Activated T-cell treated with anti-CD3 and anti-CD28 coated beads, Interleukin-2, amount 50 U/mL, for 72 hours (primary cell): ENCODE measurements at regions not wholly inside any gene's neighbourhood (a gene's known extent, or its start where the extent isn't known, plus 50 kb on each side); places are given as distances from the start of the nearest gene placed in this dataset.
A peak's percentile ranks its signal among the peaks of the same experiment; 100 is the strongest.

Experiments
- ATAC-seq, 2 donors: fragments of 150-1000 bp; cut with Tn5 transposase; replicated peaks in 1 of 2; 2 replicates each; pipeline ENCODE4 v1.10.0; 2021; ENCODE audit warnings: moderate library complexity in 2 of 2, mild to moderate bottlenecking in 1 of 2
- DNase-seq, 2 donors: peaks; one replicate each; pipeline ENCODE4 v3.0.0; 2021 to 2022; ENCODE audit warnings: mixed read lengths in 1 of 2
- H3K27ac Mint-ChIP-seq: one replicate; pipeline ENCODE4 v1.8.0; 2022; ENCODE audit warnings: mild to moderate bottlenecking, moderate library complexity, mixed read lengths
- H3K27me3 Mint-ChIP-seq: one replicate; pipeline ENCODE4 v1.8.0; 2022; ENCODE audit warnings: low read depth, mixed read lengths
- H3K36me3 Mint-ChIP-seq, 2 donors: one replicate each; pipeline ENCODE4 v1.8.0; 2022; ENCODE audit warnings: mixed read lengths in 2 of 2, mild to moderate bottlenecking in 1 of 2; ENCODE audit not compliant: insufficient read depth in 2 of 2
- H3K4me1 Mint-ChIP-seq: one replicate; pipeline ENCODE4 v1.8.0; 2022; ENCODE audit warnings: low read depth, mixed read lengths
- H3K4me3 Mint-ChIP-seq, 2 donors: one replicate each; pipeline ENCODE4 v1.8.0; 2022; ENCODE audit warnings: mild to moderate bottlenecking in 2 of 2, mixed read lengths in 2 of 2, moderate library complexity in 2 of 2
- H3K9me3 Mint-ChIP-seq, 2 donors: one replicate each; pipeline ENCODE4 v1.8.0; 2022; ENCODE audit warnings: mixed read lengths in 2 of 2

DNA sequence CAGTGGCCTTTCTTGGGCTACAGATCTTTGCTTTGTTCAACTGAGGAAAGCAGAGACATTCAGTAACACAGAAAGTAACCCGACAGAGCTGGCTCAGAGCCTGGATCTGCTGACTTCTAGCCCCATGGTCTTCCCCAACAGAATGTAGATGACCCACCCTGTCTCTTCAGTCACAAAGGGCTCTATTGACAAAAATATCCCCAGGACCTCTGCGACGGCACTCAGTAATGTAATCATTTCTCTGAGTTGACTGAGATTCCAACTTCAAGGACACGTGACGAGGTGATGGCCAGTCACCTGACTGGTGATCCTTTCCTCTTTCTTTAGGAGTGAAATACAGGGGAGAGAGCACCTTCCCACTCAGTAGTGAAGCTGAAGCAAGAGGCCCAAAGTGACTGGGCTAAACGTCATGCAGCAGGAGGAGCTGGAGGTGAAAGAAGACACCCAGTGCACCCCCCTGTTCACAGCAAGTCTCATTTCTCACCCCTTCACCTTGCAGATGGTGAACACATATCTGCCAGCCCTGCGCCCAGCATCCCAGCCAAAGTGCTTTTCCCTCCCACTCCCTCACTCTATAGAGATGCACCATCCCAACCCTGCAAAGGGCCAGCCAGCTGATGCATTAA, 179.2 kb upstream of the EGLN3 start:
- no peaks in the 10 kb centered on the region for H3K9me3 Mint-ChIP-seq

GRCh38 chr14:34128665-34129064, 177.8 kb upstream of the EGLN3 start:
- Mint-ChIP-seq H3K27me3 (no peaks in the 10 kb centered on the region), H3K4me1 (no peaks in the 10 kb centered on the region), H3K27ac (no peak overlapping the region), H3K36me3 (no peaks in the 10 kb centered on the region), H3K4me3 (no peak overlapping the region), H3K9me3 (no peaks in the 10 kb centered on the region)
- DNase-seq (no peak), ATAC-seq (no peak)

More for the DNA sequence above, 179.2 kb upstream of the EGLN3 start:
- Mint-ChIP-seq H3K27me3 (no peaks in the 10 kb centered on the region), H3K4me3 (no peak overlapping the region), H3K27ac (no peak overlapping the region), H3K36me3 (no peaks in the 10 kb centered on the region), H3K4me1 (no peaks in the 10 kb centered on the region)
- ATAC-seq (no peak), DNase-seq (no peak)

- H3K4me3 Mint-ChIP-seq: no peak overlapping the region
- peaks cover 7% of the 10 kb centered on the region for H3K27me3 Mint-ChIP-seq
- H3K27ac Mint-ChIP-seq: no peak overlapping the region
- ATAC-seq: no peak
- H3K4me1 Mint-ChIP-seq: no peaks in the 10 kb centered on the region
- no peaks in the 10 kb centered on the region for H3K9me3 Mint-ChIP-seq
- no peaks in the 10 kb centered on the region for H3K36me3 Mint-ChIP-seq
- no peak for DNase-seq
Measured at GRCh38 chr14:34126586-34126985, 175.7 kb upstream of the EGLN3 start.

GRCh38 chr14:34124585-34124984, 173.7 kb upstream of the EGLN3 start:
- Mint-ChIP-seq H3K27me3 (peaks cover 7% of the 10 kb centered on the region), H3K4me3 (no peak overlapping the region), H3K36me3 (no peaks in the 10 kb centered on the region)

DNA sequence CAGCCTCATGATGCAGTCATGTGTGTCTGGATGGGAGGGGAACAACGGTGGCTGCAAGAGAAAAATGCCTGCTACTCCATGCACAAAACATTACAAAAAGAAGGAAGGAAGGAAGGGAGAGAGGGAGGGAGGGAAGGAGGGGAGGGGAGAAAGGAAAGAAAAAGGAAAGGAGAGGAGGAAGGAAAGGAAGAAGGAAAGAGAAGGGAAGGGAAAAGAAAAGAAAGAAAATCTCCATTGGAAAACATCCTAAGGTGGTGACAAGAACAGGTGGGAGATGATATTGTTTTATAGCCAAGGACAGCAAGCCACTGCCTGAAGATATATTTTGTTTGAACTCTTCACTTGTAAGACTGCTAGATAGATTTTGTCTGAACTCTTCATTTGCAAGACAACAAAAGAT, 171.8 kb upstream of the EGLN3 start:
- Mint-ChIP-seq H3K4me1 (peaks cover 6% of the 10 kb centered on the region), H3K27me3 (peaks cover 7% of the 10 kb centered on the region), H3K27ac (no peak overlapping the region), H3K4me3 (no peak overlapping the region), H3K9me3 (no peaks in the 10 kb centered on the region), H3K36me3 (no peaks in the 10 kb centered on the region)
- DNase-seq: no peak
- no peak for ATAC-seq

More at GRCh38 chr14:34124585-34124984, 173.7 kb upstream of the EGLN3 start:
- H3K27ac Mint-ChIP-seq: no peak overlapping the region
- no peak for DNase-seq
- no peaks in the 10 kb centered on the region for H3K4me1 Mint-ChIP-seq
- ATAC-seq: no peak
- H3K9me3 Mint-ChIP-seq: no peaks in the 10 kb centered on the region

GRCh38 chr14:34122081-34122480, 171.2 kb upstream of the EGLN3 start:
- H3K27ac Mint-ChIP-seq: no peak overlapping the region

DNA sequence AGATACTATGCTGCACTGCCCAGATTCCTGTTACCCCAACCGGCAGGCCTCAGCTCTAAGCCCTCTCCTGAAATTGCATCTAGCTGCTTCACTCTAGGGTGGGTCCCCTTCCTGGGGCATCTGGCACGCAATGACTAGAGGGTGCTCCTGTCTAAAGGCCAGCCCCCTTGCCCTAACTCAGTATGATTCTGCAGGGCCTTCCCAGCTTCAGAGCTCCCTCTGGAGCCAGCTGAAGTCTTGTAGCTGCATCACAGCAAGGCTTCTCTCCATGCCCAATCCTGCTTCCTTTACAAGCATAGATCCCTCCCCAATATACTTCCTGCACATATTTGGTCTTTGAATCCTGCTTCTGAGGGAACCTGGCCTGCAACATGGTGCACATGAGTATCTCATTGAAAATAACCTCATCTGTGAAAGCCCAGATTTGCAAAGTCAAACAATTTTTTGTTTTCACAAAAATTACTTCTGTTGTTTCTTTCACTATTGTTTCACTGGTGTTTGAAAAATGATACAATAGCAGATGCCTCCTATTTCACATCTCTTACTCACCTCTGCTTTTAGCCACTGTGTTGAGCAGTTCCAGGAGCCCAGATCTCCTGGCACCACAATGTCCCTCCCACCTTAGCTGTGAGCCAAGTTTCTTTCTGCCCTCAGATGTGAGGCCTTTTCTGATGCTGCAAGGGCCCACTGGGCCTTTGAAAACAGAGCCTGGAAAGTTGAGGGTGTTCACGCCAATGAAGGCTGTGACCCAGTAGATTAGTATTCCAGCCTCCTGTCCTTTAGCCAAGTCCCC, 169.5 kb upstream of the EGLN3 start:
- Mint-ChIP-seq H3K9me3 (peaks cover 0 to 4% of the 10 kb centered on the region in 2 donors), H3K27ac (peak overlapping the region; percentile 22), H3K36me3 (peaks cover 0 to 3% of the 10 kb centered on the region in 2 donors), H3K27me3 (peaks cover 13% of the 10 kb centered on the region), H3K4me1 (peaks cover 6% of the 10 kb centered on the region), H3K4me3 (peak overlapping the region in 1 of 2 donors; percentile 59)
- ATAC-seq (peak in 1 of 2 donors; percentile 63), DNase-seq (peak in 1 of 2 donors; percentile 14)

More at GRCh38 chr14:34122081-34122480, 171.2 kb upstream of the EGLN3 start:
- no peak for DNase-seq
- no peaks in the 10 kb centered on the region for H3K36me3 Mint-ChIP-seq
- H3K4me3 Mint-ChIP-seq: no peak overlapping the region
- H3K4me1 Mint-ChIP-seq: peaks cover 6% of the 10 kb centered on the region
- peaks cover 7% of the 10 kb centered on the region for H3K27me3 Mint-ChIP-seq
- no peaks in the 10 kb centered on the region for H3K9me3 Mint-ChIP-seq
- ATAC-seq: no peak

DNA sequence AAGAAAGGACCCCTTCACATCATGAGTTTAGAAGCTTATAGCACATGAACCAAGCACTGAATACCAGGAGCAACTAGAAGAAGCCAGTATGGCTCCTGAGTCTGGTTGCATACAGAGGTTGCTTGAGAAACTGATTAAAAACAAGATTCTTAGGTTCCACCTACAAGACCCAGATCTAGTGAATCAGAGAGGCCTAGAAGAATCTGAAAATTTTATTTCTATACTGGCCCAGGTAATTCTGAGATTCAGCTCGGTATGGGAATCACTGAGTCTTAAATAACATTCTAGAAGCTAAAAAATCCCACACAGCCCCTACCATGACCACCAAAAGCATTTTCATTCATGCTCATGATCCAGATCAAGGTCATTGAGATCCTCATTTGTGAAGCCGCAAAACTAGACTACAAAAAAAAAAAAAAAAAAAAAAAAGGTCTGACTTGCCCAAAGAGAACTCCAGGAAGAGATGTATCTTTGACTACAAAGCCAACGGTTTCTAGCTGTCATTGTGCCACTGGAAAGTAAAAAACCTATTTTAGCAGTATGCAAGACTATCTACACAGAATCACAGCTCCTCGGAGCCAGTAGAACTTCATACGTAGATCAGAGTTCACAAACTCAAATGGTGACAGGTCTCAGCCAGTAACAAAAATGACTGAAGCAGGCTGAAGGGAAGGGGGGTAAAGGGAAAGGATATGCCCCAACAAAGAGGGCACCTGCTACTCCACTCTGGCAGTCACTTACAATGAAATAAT, 168.4 kb upstream of the EGLN3 start:
- peaks cover 0 to 3% of the 10 kb centered on the region in 2 donors for H3K36me3 Mint-ChIP-seq
- peak in 1 of 2 donors; percentile 16 for DNase-seq
- H3K9me3 Mint-ChIP-seq: peaks cover 0 to 5% of the 10 kb centered on the region in 2 donors
- H3K4me1 Mint-ChIP-seq: peaks cover 6% of the 10 kb centered on the region
- peak; percentile 78 to 87 for ATAC-seq
- H3K27ac Mint-ChIP-seq: peak overlapping the region; percentile 38
- peaks cover 13% of the 10 kb centered on the region for H3K27me3 Mint-ChIP-seq
- peak overlapping the region in 1 of 2 donors; percentile 33 for H3K4me3 Mint-ChIP-seq

- Mint-ChIP-seq H3K4me1 (peaks cover 3% of the 10 kb centered on the region), H3K9me3 (peaks cover 0 to 10% of the 10 kb centered on the region in 2 donors), H3K4me3 (no peak overlapping the region), H3K27me3 (peaks cover 6% of the 10 kb centered on the region), H3K36me3 (peaks cover 0 to 6% of the 10 kb centered on the region in 2 donors), H3K27ac (no peak overlapping the region)
- no peak for DNase-seq
- ATAC-seq: no peak
Measured at GRCh38 chr14:34113991-34114390, 163.1 kb upstream of the EGLN3 start.

DNA sequence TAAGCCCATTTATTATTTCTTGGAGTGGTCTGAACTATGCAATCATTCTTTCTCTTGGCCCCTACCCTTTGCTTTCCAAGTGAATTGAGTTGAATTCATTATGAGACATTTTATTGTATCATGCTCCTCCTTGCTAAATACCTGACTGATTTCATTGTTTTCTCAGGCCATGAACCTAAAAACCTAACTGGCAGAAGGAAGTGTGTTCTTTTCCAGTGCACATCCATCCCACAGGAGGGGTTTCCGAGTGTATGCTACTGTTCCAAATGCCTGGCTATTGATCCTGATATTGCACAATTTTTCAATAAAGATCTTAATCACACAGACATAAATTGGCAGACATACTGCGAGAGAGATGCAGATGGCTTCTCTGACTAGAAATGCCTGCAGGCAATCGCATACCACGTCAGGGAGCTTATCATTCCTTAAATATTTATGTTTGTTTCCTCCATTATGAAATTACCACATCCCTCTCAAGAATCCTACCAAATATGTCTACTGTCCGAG, 162.2 kb upstream of the EGLN3 start:
- ATAC-seq (no peak), DNase-seq (no peak)
- Mint-ChIP-seq H3K4me1 (no peaks in the 10 kb centered on the region), H3K9me3 (peaks cover 0 to 11% of the 10 kb centered on the region in 2 donors), H3K27ac (no peak overlapping the region), H3K36me3 (peaks cover 0 to 6% of the 10 kb centered on the region in 2 donors), H3K27me3 (peaks cover 6% of the 10 kb centered on the region), H3K4me3 (no peak overlapping the region)

DNA sequence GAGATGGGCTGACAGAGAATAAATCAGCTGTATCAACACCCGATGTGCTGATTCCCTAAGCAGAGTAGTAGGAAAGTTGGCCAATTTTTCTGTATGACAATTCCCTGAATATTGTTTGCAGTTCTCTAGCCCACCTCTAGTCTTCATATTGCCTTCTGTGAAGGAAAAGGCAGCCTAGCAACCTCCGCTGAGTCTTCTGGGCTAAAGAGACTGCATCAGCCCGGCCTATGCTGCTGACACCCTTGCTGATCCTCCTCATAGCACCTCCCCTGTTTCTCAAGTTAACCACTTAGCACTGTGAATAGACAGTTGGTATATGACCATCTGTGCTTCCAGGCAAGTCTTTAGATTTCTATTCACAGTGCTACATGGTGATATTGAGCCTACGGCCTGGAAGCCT, 161.1 kb upstream of the EGLN3 start:
- H3K4me3 Mint-ChIP-seq: no peak overlapping the region
- DNase-seq: no peak
- no peak for ATAC-seq

DNA sequence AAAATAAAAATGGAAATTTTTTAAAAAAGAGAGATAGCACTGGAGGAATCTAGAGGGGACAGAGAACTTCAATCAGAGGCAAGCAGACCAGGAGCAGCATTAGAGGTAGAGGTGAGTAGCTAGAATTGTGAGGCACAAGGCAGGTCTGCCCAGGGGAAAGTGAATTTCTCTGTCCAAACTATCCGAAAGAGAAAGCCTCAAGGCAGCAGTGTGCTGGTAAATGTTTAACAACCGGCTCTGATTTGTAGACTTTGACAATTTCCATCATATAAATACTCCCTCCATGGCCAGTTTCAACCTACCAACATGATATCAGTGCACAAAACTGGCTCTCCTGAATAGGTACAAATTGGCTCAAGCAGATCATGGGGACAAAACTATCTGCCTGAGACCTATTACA, 160.6 kb upstream of the EGLN3 start:
- Mint-ChIP-seq H3K4me1 (no peaks in the 10 kb centered on the region), H3K9me3 (peaks cover 0 to 11% of the 10 kb centered on the region in 2 donors), H3K27ac (no peak overlapping the region), H3K27me3 (peaks cover 6% of the 10 kb centered on the region), H3K4me3 (no peak overlapping the region), H3K36me3 (peaks cover 0 to 6% of the 10 kb centered on the region in 2 donors)
- DNase-seq: no peak
- no peak for ATAC-seq

More for the DNA sequence above, 161.1 kb upstream of the EGLN3 start:
- H3K27ac Mint-ChIP-seq: no peak overlapping the region
- H3K27me3 Mint-ChIP-seq: peaks cover 6% of the 10 kb centered on the region
- peaks cover 0 to 6% of the 10 kb centered on the region in 2 donors for H3K36me3 Mint-ChIP-seq
- no peaks in the 10 kb centered on the region for H3K4me1 Mint-ChIP-seq
- H3K9me3 Mint-ChIP-seq: peaks cover 0 to 11% of the 10 kb centered on the region in 2 donors

DNA sequence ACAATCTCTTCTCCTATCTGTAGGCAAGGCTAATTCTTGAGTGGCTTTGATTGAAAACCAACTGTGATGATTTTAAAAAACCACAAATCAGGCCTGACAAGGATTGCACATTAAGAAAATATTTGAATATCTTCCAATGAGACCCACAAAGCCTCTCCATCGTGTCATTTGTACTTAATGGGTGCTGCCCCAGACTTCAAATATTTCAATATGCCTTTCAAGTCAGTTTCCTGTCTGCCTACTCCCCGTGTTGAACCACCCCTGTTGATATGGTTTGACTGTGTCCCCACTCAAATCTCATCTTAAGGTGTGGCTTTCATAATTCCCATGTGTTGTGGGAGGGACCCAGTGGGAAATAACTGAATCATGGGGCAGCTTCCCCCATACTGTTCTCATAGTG, 159.7 kb upstream of the EGLN3 start:
- Mint-ChIP-seq H3K4me1 (no peaks in the 10 kb centered on the region), H3K36me3 (peaks cover 0 to 2% of the 10 kb centered on the region in 2 donors), H3K27ac (no peak overlapping the region), H3K27me3 (no peaks in the 10 kb centered on the region), H3K4me3 (no peak overlapping the region), H3K9me3 (peaks cover 0 to 7% of the 10 kb centered on the region in 2 donors)
- DNase-seq: no peak
- no peak for ATAC-seq
